ENCODE measurements at regions not wholly inside any gene's neighbourhood (a gene's known extent, or its start where the extent isn't known, plus 50 kb on each side); places are given as distances from the start of the nearest gene placed in this dataset.

DNA sequence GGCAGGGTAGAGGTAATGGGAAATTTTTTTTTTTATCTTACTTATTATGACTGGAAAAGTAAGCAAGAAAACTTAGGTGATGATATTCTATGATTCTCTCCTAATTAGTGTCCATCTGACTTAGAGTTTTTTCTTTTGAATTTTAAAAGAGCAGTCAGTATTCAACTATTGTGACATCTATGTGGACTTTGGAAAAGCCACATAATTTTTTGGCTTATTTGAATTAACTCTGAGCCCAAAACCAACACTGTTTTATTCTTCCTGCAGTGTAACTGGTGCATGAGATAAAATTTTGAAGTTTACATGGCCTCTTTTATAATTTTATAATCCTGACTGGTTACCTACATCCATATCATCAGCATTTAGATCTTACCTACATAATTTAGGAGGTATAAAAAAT, 619.7 kb downstream of the EPM2A start:
- no peak for DNase-seq (ENCODE audit: low read depth)
- TF ChIP-seq, protein P1, sequence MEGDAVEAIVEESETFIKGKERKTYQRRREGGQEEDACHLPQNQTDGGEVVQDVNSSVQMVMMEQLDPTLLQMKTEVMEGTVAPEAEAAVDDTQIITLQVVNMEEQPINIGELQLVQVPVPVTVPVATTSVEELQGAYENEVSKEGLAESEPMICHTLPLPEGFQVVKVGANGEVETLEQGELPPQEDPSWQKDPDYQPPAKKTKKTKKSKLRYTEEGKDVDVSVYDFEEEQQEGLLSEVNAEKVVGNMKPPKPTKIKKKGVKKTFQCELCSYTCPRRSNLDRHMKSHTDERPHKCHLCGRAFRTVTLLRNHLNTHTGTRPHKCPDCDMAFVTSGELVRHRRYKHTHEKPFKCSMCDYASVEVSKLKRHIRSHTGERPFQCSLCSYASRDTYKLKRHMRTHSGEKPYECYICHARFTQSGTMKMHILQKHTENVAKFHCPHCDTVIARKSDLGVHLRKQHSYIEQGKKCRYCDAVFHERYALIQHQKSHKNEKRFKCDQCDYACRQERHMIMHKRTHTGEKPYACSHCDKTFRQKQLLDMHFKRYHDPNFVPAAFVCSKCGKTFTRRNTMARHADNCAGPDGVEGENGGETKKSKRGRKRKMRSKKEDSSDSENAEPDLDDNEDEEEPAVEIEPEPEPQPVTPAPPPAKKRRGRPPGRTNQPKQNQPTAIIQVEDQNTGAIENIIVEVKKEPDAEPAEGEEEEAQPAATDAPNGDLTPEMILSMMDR (conservative IDR thresholded peaks at IDR 0.05; ENCODE audit: low read depth, low read length) = no peak
- H3K4me3 ChIP-seq (ENCODE audit: low read depth, low read length) = no peak overlapping the region

DNA sequence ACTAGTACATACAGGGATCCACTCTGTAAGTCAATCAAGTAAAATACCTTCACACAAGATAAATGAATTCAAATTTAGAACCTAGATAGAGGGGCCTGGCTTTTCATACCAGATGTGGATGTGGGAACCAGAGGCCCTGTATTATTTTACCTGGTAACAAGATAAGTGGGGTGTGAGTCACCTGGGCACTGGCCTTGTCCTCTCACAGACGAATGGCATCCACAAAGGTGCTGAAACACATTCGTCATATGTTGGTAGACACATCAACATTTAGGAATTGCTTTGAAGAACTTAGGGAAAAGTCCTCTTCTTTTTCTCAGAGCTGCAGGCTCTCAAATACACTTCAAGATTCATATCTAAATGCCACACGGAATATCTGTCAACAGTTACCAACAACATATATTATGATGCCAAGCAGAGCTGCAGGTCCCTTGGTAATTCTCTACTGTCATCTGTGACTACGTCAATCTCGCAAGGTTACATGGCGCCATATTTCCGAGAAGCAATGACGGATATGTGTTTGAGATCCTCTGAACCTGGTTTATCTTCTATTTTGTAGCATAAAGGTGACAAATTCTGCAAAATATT, 618.6 kb downstream of the EPM2A start:
- no peak for DNase-seq (ENCODE audit: low read depth)
- TF ChIP-seq, protein P1 (conservative IDR thresholded peaks at IDR 0.05; ENCODE audit: low read depth, low read length) = no peak
- no peak overlapping the region for H3K4me3 ChIP-seq (ENCODE audit: low read depth, low read length)

DNA sequence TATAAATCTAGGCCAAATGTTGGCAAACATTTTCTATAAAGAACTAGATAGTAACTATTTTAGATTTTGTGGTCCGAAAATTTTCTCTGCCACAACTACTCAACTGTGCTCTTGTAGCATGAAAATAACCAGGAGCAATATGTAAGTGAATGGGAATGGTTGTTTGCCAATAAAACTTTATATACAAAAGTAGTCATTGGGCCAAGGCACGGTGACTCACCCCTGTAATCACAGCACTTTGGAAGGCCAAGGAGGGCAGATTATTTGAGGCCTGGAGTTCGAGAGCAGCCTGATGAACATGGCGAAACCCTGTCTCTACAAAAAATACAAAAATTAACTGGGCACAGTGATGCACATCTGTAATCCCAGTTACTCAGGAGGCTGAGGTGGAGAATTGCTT, 617.1 kb downstream of the EPM2A start:
- no peak overlapping the region for H3K4me3 ChIP-seq (ENCODE audit: low read depth, low read length)
- no peak for DNase-seq (ENCODE audit: low read depth)
- TF ChIP-seq, protein P1 (conservative IDR thresholded peaks at IDR 0.05; ENCODE audit: low read depth, low read length) = no peak

DNA sequence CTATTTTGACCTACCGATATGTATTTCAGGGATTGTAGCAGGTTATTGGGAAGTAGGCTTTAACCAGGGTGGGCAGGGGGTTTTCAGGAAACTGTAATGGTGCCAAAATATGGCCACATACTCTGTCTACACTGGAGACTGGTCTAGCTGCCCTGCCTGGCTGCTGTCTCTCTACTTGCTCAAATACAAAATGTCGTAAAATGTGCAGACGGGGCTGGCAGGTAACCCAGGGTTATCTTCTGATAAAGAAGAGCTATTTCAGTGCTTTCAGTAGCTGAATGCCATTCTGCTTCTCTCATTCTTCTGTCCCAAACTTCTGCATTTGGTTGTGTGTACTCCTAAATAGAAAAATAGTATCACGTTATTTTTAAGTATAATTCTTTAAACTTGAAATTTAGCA, 616.2 kb downstream of the EPM2A start:
- TF ChIP-seq, protein P1 (conservative IDR thresholded peaks at IDR 0.05; ENCODE audit: low read depth, low read length) = no peak
- DNase-seq (ENCODE audit: low read depth) = no peak
- no peak overlapping the region for H3K4me3 ChIP-seq (ENCODE audit: low read depth, low read length)

DNA sequence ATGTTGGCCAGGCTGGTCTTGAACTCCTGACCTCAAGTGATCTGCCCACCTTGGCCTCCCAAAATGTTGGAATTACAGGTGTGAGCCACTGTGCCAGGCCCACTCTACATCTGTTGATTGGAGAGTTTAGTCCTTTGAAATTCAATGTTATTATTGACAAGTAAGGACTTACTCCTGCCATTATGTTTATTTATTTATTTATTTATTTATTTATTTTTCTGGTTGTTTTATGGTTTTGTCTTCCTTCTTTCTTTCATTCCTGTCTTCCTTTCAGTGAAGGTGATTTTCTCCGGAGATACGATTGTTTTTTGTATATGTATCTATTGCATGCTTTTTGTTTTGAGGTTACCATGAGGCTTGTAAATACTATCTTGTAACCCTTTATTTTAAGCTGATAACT, 602.6 kb downstream of the EPM2A start:
- H3K4me3 ChIP-seq (ENCODE audit: low read depth, low read length) = no peak overlapping the region
- TF ChIP-seq, protein P1 (conservative IDR thresholded peaks at IDR 0.05; ENCODE audit: low read depth, low read length) = no peak

DNA sequence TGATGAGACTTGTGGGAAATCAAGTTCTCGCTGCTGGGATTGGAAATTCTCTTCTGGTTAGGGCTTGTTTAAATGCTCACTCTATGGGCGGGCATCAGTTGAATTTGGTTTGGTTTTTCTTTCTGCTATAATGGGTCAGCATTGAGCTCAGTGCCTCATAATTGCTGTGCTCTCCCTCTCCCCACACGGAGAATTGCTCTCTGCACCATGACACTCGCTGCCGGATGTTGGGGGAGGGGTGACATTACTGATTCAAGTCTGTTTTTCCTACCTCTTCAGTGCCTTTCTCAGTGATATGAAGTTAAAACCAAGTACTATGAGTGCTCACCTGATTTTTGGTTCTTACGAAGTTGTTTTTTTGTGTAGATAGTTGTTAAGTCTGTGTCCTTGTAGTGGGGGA, 599.6 kb downstream of the EPM2A start:
- no peak for DNase-seq (ENCODE audit: low read depth)
- TF ChIP-seq, protein P1 (conservative IDR thresholded peaks at IDR 0.05; ENCODE audit: low read depth, low read length) = no peak
- H3K4me3 ChIP-seq (ENCODE audit: low read depth, low read length) = no peak overlapping the region

More for the DNA sequence above, 602.6 kb downstream of the EPM2A start:
- DNase-seq (ENCODE audit: low read depth) = no peak

DNA sequence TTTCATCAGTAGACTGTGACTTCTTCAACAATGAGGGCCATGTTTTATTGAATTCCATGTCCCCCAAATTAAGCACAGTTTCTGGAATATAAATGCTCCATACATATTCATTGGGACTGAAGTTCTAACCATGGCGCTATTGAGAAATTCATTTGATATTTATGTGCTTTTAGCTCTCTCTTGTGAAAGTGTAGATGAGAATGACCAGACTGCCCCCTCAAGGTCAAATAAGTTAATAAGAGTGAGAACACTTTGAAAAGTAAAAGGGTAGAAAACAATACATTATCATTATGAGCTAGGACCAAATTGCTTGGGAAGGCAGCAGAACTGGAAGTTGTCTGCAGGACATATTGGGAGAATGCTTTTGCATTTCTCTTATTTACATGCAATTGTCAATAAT, 597.9 kb downstream of the EPM2A start:
- TF ChIP-seq, protein P1 (conservative IDR thresholded peaks at IDR 0.05; ENCODE audit: low read depth, low read length) = peak; percentile 17
- no peak overlapping the region for H3K4me3 ChIP-seq (ENCODE audit: low read depth, low read length)
- peak; percentile 55 for DNase-seq (ENCODE audit: low read depth)

Measured in choroid plexus epithelial cell (primary cell).